ENCODE measurements at regions not wholly inside any gene's neighbourhood (a gene's known extent, or its start where the extent isn't known, plus 50 kb on each side); places are given as distances from the start of the nearest gene placed in this dataset.

GRCh38 chr4:152149745-152150144 is 386.1 kb downstream of the FBXW7 start:
- no peak for ATAC-seq
- TF ChIP-seq CSDC2 (CRISPR knock-in tag; IDR thresholded peaks at IDR 0.05) (no peak), PATZ1 (CRISPR knock-in tag; IDR thresholded peaks at IDR 0.05; ENCODE audit: borderline replicate concordance) (no peak), ZFP30 (CRISPR knock-in tag; IDR thresholded peaks at IDR 0.05) (no peak), ZNF565 (CRISPR knock-in tag; conservative IDR thresholded peaks at IDR 0.05; ENCODE audit: low read depth) (no peak), ISL1 (CRISPR knock-in tag; IDR thresholded peaks at IDR 0.05) (no peak), ZC3H10 (CRISPR knock-in tag; IDR thresholded peaks at IDR 0.05) (no peak)
- TF ChIP-seq, protein P1, sequence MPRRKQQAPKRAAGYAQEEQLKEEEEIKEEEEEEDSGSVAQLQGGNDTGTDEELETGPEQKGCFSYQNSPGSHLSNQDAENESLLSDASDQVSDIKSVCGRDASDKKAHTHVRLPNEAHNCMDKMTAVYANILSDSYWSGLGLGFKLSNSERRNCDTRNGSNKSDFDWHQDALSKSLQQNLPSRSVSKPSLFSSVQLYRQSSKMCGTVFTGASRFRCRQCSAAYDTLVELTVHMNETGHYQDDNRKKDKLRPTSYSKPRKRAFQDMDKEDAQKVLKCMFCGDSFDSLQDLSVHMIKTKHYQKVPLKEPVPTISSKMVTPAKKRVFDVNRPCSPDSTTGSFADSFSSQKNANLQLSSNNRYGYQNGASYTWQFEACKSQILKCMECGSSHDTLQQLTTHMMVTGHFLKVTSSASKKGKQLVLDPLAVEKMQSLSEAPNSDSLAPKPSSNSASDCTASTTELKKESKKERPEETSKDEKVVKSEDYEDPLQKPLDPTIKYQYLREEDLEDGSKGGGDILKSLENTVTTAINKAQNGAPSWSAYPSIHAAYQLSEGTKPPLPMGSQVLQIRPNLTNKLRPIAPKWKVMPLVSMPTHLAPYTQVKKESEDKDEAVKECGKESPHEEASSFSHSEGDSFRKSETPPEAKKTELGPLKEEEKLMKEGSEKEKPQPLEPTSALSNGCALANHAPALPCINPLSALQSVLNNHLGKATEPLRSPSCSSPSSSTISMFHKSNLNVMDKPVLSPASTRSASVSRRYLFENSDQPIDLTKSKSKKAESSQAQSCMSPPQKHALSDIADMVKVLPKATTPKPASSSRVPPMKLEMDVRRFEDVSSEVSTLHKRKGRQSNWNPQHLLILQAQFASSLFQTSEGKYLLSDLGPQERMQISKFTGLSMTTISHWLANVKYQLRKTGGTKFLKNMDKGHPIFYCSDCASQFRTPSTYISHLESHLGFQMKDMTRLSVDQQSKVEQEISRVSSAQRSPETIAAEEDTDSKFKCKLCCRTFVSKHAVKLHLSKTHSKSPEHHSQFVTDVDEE (CRISPR knock-in tag; IDR thresholded peaks at IDR 0.05) = no peak
- TF ChIP-seq, protein P2, sequence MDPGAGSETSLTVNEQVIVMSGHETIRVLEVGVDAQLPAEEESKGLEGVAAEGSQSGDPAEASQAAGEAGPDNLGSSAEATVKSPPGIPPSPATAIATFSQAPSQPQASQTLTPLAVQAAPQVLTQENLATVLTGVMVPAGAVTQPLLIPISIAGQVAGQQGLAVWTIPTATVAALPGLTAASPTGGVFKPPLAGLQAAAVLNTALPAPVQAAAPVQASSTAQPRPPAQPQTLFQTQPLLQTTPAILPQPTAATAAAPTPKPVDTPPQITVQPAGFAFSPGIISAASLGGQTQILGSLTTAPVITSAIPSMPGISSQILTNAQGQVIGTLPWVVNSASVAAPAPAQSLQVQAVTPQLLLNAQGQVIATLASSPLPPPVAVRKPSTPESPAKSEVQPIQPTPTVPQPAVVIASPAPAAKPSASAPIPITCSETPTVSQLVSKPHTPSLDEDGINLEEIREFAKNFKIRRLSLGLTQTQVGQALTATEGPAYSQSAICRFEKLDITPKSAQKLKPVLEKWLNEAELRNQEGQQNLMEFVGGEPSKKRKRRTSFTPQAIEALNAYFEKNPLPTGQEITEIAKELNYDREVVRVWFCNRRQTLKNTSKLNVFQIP (CRISPR knock-in tag; IDR thresholded peaks at IDR 0.05; ENCODE audit: borderline replicate concordance, low read depth) = no peak

- ATAC-seq = no peak
- TF ChIP-seq ARNTL (CRISPR knock-in tag; IDR thresholded peaks at IDR 0.05; ENCODE audit: borderline replicate concordance, low read depth) (no peak), ZNF8 (CRISPR knock-in tag; IDR thresholded peaks at IDR 0.05) (no peak), ESRRG (CRISPR knock-in tag; IDR thresholded peaks at IDR 0.05) (no peak), TOX (CRISPR knock-in tag; IDR thresholded peaks at IDR 0.05; ENCODE audit: borderline replicate concordance) (no peak), OSR1 (CRISPR knock-in tag; IDR thresholded peaks at IDR 0.05) (no peak), ZFP3 (CRISPR knock-in tag; IDR thresholded peaks at IDR 0.05) (no peak)
- TF ChIP-seq, protein P2 (CRISPR knock-in tag; IDR thresholded peaks at IDR 0.05; ENCODE audit: borderline replicate concordance, low read depth) = no peak
Measured at GRCh38 chr4:152148057-152148456, 387.2 kb upstream of the GATB start.

DNA sequence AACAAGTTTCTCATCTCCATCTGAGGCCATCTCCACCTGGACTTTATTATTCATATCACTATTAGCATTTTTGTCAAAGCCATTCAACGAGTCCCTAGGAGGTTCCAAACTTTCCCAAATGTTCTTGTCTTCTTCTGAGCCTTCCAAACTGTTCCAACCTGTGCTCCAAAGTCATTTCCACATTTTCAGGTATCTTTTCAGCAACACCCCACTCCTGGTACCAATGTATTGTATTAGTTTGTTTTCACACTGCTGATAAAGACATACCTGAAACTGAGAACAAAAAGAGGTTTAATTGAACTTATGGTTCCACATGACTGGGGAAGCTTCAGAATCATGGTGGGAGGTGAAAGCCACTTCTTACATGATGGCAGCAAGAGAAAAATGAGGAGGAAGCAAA is 385.4 kb upstream of the GATB start:
- ATAC-seq = no peak
- no peak for TF ChIP-seq BACH2 (CRISPR knock-in tag; IDR thresholded peaks at IDR 0.05; ENCODE audit: borderline replicate concordance)
- TF ChIP-seq, protein P3, sequence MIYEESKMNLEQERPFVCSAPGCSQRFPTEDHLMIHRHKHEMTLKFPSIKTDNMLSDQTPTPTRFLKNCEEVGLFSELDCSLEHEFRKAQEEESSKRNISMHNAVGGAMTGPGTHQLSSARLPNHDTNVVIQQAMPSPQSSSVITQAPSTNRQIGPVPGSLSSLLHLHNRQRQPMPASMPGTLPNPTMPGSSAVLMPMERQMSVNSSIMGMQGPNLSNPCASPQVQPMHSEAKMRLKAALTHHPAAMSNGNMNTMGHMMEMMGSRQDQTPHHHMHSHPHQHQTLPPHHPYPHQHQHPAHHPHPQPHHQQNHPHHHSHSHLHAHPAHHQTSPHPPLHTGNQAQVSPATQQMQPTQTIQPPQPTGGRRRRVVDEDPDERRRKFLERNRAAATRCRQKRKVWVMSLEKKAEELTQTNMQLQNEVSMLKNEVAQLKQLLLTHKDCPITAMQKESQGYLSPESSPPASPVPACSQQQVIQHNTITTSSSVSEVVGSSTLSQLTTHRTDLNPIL (CRISPR knock-in tag; IDR thresholded peaks at IDR 0.05; ENCODE audit: low read depth) = no peak
- no peak for TF ChIP-seq RARB (CRISPR knock-in tag; IDR thresholded peaks at IDR 0.05)
- no peak for TF ChIP-seq CSDC2 (CRISPR knock-in tag; IDR thresholded peaks at IDR 0.05)
- no peak for TF ChIP-seq PPARA (CRISPR knock-in tag; IDR thresholded peaks at IDR 0.05; ENCODE audit: borderline replicate concordance)
- TF ChIP-seq ISL1 (CRISPR knock-in tag; IDR thresholded peaks at IDR 0.05) = no peak
- TF ChIP-seq TOX (CRISPR knock-in tag; IDR thresholded peaks at IDR 0.05; ENCODE audit: borderline replicate concordance) = no peak
- no peak for TF ChIP-seq ZNF70 (CRISPR knock-in tag; IDR thresholded peaks at IDR 0.05)
- TF ChIP-seq TCF4 (CRISPR knock-in tag; IDR thresholded peaks at IDR 0.05; ENCODE audit: borderline replicate concordance) = no peak

DNA sequence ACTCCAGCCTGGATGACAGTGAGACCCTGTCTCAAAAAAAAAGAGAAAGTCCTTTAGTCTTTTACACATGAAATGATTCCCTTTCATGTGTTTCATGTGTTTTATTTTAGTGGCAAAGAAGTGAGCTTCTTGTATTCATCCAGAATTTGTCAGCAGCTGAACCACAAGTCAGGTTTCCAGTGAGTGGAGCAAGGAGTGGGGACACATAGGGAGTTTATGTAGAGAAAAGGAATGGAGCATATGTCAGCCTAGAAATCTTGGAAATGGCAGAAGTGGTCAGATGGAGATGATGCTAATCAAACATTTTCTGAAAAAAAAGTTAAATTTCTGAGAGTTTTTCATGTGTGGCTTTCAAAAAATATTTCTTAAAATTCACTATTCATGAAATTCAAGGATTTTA is 383.0 kb upstream of the GATB start:
- no peak for ATAC-seq
- no peak for TF ChIP-seq ZC3H10 (CRISPR knock-in tag; IDR thresholded peaks at IDR 0.05)
- TF ChIP-seq ZFP3 (CRISPR knock-in tag; IDR thresholded peaks at IDR 0.05) = no peak
- no peak for TF ChIP-seq ARNTL (CRISPR knock-in tag; IDR thresholded peaks at IDR 0.05; ENCODE audit: borderline replicate concordance, low read depth)
- TF ChIP-seq ZNF565 (CRISPR knock-in tag; conservative IDR thresholded peaks at IDR 0.05; ENCODE audit: low read depth) = no peak
- TF ChIP-seq TOX (CRISPR knock-in tag; IDR thresholded peaks at IDR 0.05; ENCODE audit: borderline replicate concordance) = no peak
- TF ChIP-seq ZNF70 (CRISPR knock-in tag; IDR thresholded peaks at IDR 0.05) = no peak
- TF ChIP-seq, protein P2 (CRISPR knock-in tag; IDR thresholded peaks at IDR 0.05; ENCODE audit: borderline replicate concordance, low read depth) = no peak
- TF ChIP-seq, protein P4, sequence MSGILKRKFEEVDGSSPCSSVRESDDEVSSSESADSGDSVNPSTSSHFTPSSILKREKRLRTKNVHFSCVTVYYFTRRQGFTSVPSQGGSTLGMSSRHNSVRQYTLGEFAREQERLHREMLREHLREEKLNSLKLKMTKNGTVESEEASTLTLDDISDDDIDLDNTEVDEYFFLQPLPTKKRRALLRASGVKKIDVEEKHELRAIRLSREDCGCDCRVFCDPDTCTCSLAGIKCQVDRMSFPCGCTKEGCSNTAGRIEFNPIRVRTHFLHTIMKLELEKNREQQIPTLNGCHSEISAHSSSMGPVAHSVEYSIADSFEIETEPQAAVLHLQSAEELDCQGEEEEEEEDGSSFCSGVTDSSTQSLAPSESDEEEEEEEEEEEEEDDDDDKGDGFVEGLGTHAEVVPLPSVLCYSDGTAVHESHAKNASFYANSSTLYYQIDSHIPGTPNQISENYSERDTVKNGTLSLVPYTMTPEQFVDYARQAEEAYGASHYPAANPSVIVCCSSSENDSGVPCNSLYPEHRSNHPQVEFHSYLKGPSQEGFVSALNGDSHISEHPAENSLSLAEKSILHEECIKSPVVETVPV (CRISPR knock-in tag; IDR thresholded peaks at IDR 0.05) = no peak
- TF ChIP-seq ZFP30 (CRISPR knock-in tag; IDR thresholded peaks at IDR 0.05) = no peak
- no peak for TF ChIP-seq ESRRG (CRISPR knock-in tag; IDR thresholded peaks at IDR 0.05)
